ENCODE measurements at regions not wholly inside any gene's neighbourhood (a gene's known extent, or its start where the extent isn't known, plus 50 kb on each side); places are given as distances from the start of the nearest gene placed in this dataset.

DNA sequence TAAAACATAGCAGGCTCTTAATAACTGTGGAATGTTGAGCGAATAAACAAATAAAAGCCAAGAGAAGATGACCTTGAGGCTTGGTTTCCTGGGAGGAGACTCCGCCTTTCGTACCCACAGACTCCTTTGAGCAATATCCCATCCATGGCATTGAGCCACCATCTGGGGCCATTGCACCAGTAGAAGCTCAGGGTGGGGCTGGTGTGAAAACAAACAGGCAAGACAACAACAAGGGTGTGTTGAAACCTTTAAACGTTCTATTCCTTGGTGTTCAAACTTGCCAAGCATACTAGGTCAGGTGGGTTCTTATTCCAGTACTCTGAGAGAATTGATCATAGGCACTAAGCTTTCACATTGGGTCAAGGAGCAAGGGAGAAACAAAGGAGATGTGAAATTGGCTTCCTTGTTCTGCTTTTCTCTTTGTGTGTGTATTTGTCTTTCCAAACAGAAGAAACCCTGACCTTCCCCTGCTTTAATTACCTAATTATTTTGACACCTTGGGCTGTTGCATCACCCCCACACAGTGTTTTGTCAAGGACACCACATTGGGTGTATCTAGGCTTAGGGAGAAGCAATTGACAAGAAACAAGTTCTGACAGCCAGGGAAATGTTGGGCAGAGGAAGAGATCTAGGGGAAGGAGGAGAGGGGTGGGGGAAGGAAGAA lies 105.1 kb upstream of the BCL6 start:
- Histone ChIP-seq H3K36me3 (no peaks in the 10 kb centered on the region), H3K27ac (no peak overlapping the region), H3K9me3 (no peaks in the 10 kb centered on the region), H3K27me3 (replicated peaks; ENCODE audit: insufficient read depth) (no peaks in the 10 kb centered on the region), H3K4me3 (no peak overlapping the region), H3K4me1 (ENCODE audit: control insufficient read depth in 1 of 2, low read depth in 2 of 2) (no peaks in the 10 kb centered on the region)
- TF ChIP-seq, protein P1, sequence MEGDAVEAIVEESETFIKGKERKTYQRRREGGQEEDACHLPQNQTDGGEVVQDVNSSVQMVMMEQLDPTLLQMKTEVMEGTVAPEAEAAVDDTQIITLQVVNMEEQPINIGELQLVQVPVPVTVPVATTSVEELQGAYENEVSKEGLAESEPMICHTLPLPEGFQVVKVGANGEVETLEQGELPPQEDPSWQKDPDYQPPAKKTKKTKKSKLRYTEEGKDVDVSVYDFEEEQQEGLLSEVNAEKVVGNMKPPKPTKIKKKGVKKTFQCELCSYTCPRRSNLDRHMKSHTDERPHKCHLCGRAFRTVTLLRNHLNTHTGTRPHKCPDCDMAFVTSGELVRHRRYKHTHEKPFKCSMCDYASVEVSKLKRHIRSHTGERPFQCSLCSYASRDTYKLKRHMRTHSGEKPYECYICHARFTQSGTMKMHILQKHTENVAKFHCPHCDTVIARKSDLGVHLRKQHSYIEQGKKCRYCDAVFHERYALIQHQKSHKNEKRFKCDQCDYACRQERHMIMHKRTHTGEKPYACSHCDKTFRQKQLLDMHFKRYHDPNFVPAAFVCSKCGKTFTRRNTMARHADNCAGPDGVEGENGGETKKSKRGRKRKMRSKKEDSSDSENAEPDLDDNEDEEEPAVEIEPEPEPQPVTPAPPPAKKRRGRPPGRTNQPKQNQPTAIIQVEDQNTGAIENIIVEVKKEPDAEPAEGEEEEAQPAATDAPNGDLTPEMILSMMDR (IDR thresholded peaks at IDR 0.05) = no peak
- DNase-seq (ENCODE audit: low spot score) = no peak
- no peak for ATAC-seq (ENCODE audit: insufficient number of reproducible peaks, low FRiP score, low read depth)

- DNase-seq (ENCODE audit: low spot score) (no peak), ATAC-seq (ENCODE audit: insufficient number of reproducible peaks, low FRiP score, low read depth) (no peak)
- no peak overlapping the region for H3K27ac ChIP-seq
- TF ChIP-seq, protein P1 (IDR thresholded peaks at IDR 0.05) = no peak
- no peaks in the 10 kb centered on the region for H3K9me3 ChIP-seq
- no peaks in the 10 kb centered on the region for H3K4me1 ChIP-seq (ENCODE audit: control insufficient read depth in 1 of 2, low read depth in 2 of 2)
- no peak overlapping the region for H3K4me3 ChIP-seq
- no peaks in the 10 kb centered on the region for H3K36me3 ChIP-seq
- H3K27me3 ChIP-seq (replicated peaks; ENCODE audit: insufficient read depth) = no peaks in the 10 kb centered on the region
Observed at GRCh38 chr3:187852842-187853730, 107.8 kb upstream of the BCL6 start.

GRCh38 chr3:187855131-187855530 lies 109.9 kb upstream of the BCL6 start:
- ATAC-seq (ENCODE audit: insufficient number of reproducible peaks, low FRiP score, low read depth) = no peak
- Histone ChIP-seq H3K27ac (no peak overlapping the region), H3K27me3 (replicated peaks; ENCODE audit: insufficient read depth) (no peaks in the 10 kb centered on the region), H3K4me1 (ENCODE audit: control insufficient read depth in 1 of 2, low read depth in 2 of 2) (no peaks in the 10 kb centered on the region), H3K36me3 (no peaks in the 10 kb centered on the region), H3K4me3 (no peak overlapping the region), H3K9me3 (no peaks in the 10 kb centered on the region)
- TF ChIP-seq, protein P1 (IDR thresholded peaks at IDR 0.05) = no peak
- no peak for DNase-seq (ENCODE audit: low spot score)

DNA sequence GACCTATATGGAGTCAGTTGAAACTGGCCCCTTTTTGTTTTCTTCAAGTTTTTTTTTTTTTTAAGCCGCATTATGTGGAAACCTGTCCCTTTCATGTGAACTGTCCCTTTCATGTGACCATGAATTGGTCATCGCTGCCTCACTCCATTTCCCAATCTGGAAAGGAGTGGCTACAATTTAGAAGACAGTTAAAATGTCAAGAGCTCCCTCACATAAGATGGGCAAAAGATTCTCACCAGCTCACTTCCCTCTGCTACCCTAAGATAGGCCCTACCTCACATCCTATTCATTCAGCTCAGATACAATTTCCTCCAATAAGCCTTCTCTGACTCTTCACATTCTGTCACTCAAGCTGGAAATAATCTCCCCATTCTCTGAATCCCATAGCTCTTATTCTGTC lies 111.3 kb upstream of the BCL6 start:
- H3K36me3 ChIP-seq = no peaks in the 10 kb centered on the region
- TF ChIP-seq, protein P1 (IDR thresholded peaks at IDR 0.05) = no peak
- ATAC-seq (ENCODE audit: insufficient number of reproducible peaks, low FRiP score, low read depth) = no peak

DNA sequence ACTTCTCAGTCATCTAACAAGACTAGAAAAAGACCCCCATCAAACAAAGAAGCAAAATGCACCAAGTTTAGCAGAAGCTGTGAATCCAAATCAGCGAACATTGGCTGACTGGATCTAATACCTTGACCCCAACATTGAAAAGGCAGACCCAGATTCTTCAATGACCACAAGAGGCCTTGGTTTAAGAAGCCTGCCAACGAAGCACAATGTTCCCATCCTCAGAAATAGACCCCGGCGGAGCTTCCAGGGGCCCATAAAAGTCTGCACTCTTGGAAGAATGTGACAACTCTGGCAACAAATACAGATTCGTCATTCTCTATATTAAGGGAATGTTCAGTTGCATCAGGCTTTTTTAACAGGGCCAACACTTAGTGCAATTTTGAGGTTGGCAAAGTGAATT lies 112.8 kb upstream of the BCL6 start:
- DNase-seq (ENCODE audit: low spot score) = no peak
- no peak for ATAC-seq (ENCODE audit: insufficient number of reproducible peaks, low FRiP score, low read depth)
- Histone ChIP-seq H3K4me3 (no peak overlapping the region), H3K4me1 (ENCODE audit: control insufficient read depth in 1 of 2, low read depth in 2 of 2) (no peaks in the 10 kb centered on the region), H3K27me3 (replicated peaks; ENCODE audit: insufficient read depth) (no peaks in the 10 kb centered on the region), H3K9me3 (peaks cover 6% of the 10 kb centered on the region), H3K36me3 (no peaks in the 10 kb centered on the region), H3K27ac (no peak overlapping the region)
- TF ChIP-seq, protein P1 (IDR thresholded peaks at IDR 0.05) = no peak

More for the DNA sequence above, 111.3 kb upstream of the BCL6 start:
- no peak for DNase-seq (ENCODE audit: low spot score)
- no peaks in the 10 kb centered on the region for H3K27me3 ChIP-seq (replicated peaks; ENCODE audit: insufficient read depth)
- no peaks in the 10 kb centered on the region for H3K4me1 ChIP-seq (ENCODE audit: control insufficient read depth in 1 of 2, low read depth in 2 of 2)
- H3K27ac ChIP-seq = no peak overlapping the region
- no peak overlapping the region for H3K4me3 ChIP-seq
- peaks cover 6% of the 10 kb centered on the region for H3K9me3 ChIP-seq
